ENCODE measurements at regions not wholly inside any gene's neighbourhood (a gene's known extent, or its start where the extent isn't known, plus 50 kb on each side); places are given as distances from the start of the nearest gene placed in this dataset.

DNA sequence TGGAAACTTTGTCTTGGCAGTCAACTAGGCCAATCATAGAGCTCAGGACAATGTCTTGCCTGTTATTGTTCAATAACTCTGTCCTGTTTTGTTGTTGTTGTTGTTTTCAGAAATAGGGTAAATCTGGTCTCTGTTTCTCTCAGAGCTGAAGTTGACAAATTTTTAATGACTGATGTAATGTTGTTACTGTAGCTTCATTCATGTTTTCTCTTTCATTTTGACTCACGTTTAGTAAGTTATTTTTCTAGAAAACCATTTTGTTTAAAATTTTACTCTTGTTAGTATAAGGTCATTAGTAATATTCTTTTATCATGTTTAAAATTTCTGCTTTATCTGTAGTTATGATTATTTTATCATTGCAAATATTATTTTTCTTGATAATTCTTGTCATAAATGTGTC lies 51.6 kb upstream of the GRIK2 start:
- no peak for DNase-seq (ENCODE audit: low read depth in 2 of 2)
- no peak overlapping the region for H3K4me3 ChIP-seq (replicated peaks in 1 of 2; ENCODE audit: low read depth in 2 of 2, low read length in 2 of 2)
- TF ChIP-seq, protein P1, sequence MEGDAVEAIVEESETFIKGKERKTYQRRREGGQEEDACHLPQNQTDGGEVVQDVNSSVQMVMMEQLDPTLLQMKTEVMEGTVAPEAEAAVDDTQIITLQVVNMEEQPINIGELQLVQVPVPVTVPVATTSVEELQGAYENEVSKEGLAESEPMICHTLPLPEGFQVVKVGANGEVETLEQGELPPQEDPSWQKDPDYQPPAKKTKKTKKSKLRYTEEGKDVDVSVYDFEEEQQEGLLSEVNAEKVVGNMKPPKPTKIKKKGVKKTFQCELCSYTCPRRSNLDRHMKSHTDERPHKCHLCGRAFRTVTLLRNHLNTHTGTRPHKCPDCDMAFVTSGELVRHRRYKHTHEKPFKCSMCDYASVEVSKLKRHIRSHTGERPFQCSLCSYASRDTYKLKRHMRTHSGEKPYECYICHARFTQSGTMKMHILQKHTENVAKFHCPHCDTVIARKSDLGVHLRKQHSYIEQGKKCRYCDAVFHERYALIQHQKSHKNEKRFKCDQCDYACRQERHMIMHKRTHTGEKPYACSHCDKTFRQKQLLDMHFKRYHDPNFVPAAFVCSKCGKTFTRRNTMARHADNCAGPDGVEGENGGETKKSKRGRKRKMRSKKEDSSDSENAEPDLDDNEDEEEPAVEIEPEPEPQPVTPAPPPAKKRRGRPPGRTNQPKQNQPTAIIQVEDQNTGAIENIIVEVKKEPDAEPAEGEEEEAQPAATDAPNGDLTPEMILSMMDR (IDR thresholded peaks at IDR 0.05; ENCODE audit: low read depth, low read length), result no peak
